Vagina (tissue), 2 donors: ENCODE measurements at regions not wholly inside any gene's neighbourhood (a gene's known extent, or its start where the extent isn't known, plus 50 kb on each side); places are given as distances from the start of the nearest gene placed in this dataset.

Source experiments
- DNase-seq, 2 donors: peaks; one replicate each; pipeline ENCODE4 v3.0.0-alpha.2; 2017; ENCODE audit errors: extremely low spot score in 2 of 2
- H3K27ac ChIP-seq: fragments of 200-600 bp; sonication (generic); one replicate; pipeline ENCODE4 v1.5.1; 2019
- H3K27me3 ChIP-seq: fragments of 200-600 bp; sonication (generic); one replicate; pipeline ENCODE4 v1.5.1; 2019
- H3K36me3 ChIP-seq, 2 donors: fragments of 200-600 bp; sonication (generic); one replicate each; pipeline ENCODE4 v1.5.1; 2017 to 2019
- H3K4me1 ChIP-seq: fragments of 200-600 bp; sonication (generic); one replicate; pipeline ENCODE4 v1.5.1; 2019
- H3K4me3 ChIP-seq, 2 donors: fragments of 200-600 bp; sonication (generic); 1 replicate in 1 of 2; 2 replicates in 1 of 2; pipeline ENCODE4 v1.5.1; 2016 to 2019
- H3K9me3 ChIP-seq: fragments of 200-600 bp; sonication (generic); one replicate; pipeline ENCODE4 v1.5.1; 2019
- POLR2A ChIP-seq, 2 donors: fragments of 450-650 bp; IDR thresholded peaks; one replicate each; pipeline ENCODE4 v1.6.1; 2017; ENCODE audit warnings: antibody characterized with exemption in 2 of 2, mild to moderate bottlenecking in 2 of 2, moderate library complexity in 2 of 2
- POLR2AphosphoS5 ChIP-seq, 2 donors: sonication (generic); formaldehyde crosslinking; IDR thresholded peaks; one replicate each; pipeline ENCODE4 v1.9.0; 2017; ENCODE audit warnings: antibody characterized with exemption in 2 of 2, mild to moderate bottlenecking in 2 of 2, low read depth in 1 of 2; ENCODE audit not compliant: insufficient read depth in 1 of 2
- intact Hi-C: fragments of 100-400 bp; cut with DNase I; formaldehyde crosslinking; loops from one replicate; pipeline ENCODE4 v1.15.1; 2023
- TF ChIP-seq, protein P1 (sequence below), 3 experiments: fragments of 450-650 bp in 2 of 3; fragments of 200-600 bp in 1 of 3; sonication (generic) in 1 of 3; IDR thresholded peaks; one replicate each; pipeline ENCODE4 v1.5.1; 2017 to 2019; ENCODE audit warnings: antibody characterized with exemption in 3 of 3, mild to moderate bottlenecking in 2 of 3, moderate library complexity in 2 of 3

GRCh38 chr11:62067741-62068140, 56.1 kb upstream of the INCENP start:
- Histone ChIP-seq H3K36me3 (no peaks in the 10 kb centered on the region), H3K9me3 (no peaks in the 10 kb centered on the region), H3K27ac (no peak overlapping the region), H3K4me3 (no peak overlapping the region), H3K4me1 (no peaks in the 10 kb centered on the region), H3K27me3 (no peaks in the 10 kb centered on the region)
- TF ChIP-seq, protein P1, sequence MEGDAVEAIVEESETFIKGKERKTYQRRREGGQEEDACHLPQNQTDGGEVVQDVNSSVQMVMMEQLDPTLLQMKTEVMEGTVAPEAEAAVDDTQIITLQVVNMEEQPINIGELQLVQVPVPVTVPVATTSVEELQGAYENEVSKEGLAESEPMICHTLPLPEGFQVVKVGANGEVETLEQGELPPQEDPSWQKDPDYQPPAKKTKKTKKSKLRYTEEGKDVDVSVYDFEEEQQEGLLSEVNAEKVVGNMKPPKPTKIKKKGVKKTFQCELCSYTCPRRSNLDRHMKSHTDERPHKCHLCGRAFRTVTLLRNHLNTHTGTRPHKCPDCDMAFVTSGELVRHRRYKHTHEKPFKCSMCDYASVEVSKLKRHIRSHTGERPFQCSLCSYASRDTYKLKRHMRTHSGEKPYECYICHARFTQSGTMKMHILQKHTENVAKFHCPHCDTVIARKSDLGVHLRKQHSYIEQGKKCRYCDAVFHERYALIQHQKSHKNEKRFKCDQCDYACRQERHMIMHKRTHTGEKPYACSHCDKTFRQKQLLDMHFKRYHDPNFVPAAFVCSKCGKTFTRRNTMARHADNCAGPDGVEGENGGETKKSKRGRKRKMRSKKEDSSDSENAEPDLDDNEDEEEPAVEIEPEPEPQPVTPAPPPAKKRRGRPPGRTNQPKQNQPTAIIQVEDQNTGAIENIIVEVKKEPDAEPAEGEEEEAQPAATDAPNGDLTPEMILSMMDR (IDR thresholded peaks at IDR 0.05): no peak
- no peak for TF ChIP-seq POLR2A (IDR thresholded peaks at IDR 0.05)
- no peak for TF ChIP-seq POLR2AphosphoS5 (IDR thresholded peaks at IDR 0.05; ENCODE audit: insufficient read depth in 1 of 2, low read depth in 1 of 2)
- DNase-seq: no peak
- intact Hi-C loops: no loop called here

GRCh38 chr11:62064221-62064620, 59.6 kb upstream of the INCENP start:
- no peak overlapping the region for H3K27ac ChIP-seq
- DNase-seq: no peak
- no peaks in the 10 kb centered on the region for H3K4me1 ChIP-seq
- H3K27me3 ChIP-seq: no peaks in the 10 kb centered on the region
- intact Hi-C loops: no loop called here
- no peaks in the 10 kb centered on the region for H3K9me3 ChIP-seq
- no peaks in the 10 kb centered on the region for H3K36me3 ChIP-seq
- no peak overlapping the region for H3K4me3 ChIP-seq
- TF ChIP-seq POLR2A (IDR thresholded peaks at IDR 0.05): no peak
- no peak for TF ChIP-seq POLR2AphosphoS5 (IDR thresholded peaks at IDR 0.05; ENCODE audit: insufficient read depth in 1 of 2, low read depth in 1 of 2)
- TF ChIP-seq, protein P1 (IDR thresholded peaks at IDR 0.05): no peak

GRCh38 chr11:62062223-62062861, 61.5 kb upstream of the INCENP start:
- intact Hi-C loops: no loop called here
- no peaks in the 10 kb centered on the region for H3K27me3 ChIP-seq

DNA sequence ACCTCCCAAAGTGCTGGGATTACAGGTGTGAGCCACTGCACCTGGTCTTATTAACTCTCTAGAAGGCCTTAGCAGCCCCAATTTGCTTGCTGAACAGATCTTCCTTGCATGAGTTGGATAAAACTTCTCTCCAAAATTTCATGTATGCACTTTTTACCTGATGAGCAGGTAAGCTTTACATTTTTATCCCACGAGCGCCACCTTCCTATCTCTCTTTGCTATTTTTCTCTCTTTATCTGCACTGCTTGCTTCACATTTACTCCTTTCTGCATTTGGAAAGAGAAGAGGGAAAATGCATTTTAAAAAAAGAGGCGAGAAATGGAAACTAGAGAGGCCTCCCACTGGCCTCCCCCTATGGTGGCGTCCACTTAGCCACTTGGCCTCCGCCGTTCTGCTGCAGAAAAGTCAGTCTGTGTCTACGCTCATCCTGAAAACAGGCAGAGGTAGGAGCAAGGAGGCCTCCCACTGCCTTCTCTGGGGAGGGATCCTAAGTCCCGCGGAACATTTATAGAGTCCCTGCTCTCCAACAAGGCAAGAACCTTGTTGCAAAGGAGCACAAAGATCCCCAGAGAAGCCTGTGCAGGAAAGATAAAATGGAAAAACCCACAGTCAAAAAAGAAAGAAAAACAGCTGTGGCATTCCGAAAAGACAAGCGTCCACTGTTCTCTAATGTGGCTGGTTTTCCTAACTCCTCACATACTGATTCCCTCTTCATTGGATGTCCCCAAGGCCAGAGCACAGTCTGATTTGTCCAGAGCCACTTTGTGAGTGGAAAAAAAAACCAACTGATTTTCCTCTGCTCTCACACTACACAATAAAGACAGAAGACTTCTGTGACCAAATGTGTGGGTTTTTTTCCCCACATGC, 62.2 kb upstream of the INCENP start:
- H3K27ac ChIP-seq: no peak overlapping the region

More at GRCh38 chr11:62062223-62062861, 61.5 kb upstream of the INCENP start:
- TF ChIP-seq POLR2AphosphoS5 (IDR thresholded peaks at IDR 0.05; ENCODE audit: insufficient read depth in 1 of 2, low read depth in 1 of 2) (no peak), POLR2A (IDR thresholded peaks at IDR 0.05) (no peak)
- Histone ChIP-seq H3K4me3 (no peak overlapping the region), H3K27ac (no peak overlapping the region), H3K4me1 (no peaks in the 10 kb centered on the region), H3K36me3 (no peaks in the 10 kb centered on the region), H3K9me3 (no peaks in the 10 kb centered on the region)
- no peak for DNase-seq

GRCh38 chr11:62057069-62057468, 66.7 kb upstream of the INCENP start:
- Histone ChIP-seq H3K9me3 (no peaks in the 10 kb centered on the region), H3K36me3 (no peaks in the 10 kb centered on the region), H3K4me1 (no peaks in the 10 kb centered on the region), H3K4me3 (no peak overlapping the region), H3K27me3 (no peaks in the 10 kb centered on the region), H3K27ac (no peak overlapping the region)
- intact Hi-C loops: no loop called here
- no peak for DNase-seq
- TF ChIP-seq POLR2AphosphoS5 (IDR thresholded peaks at IDR 0.05; ENCODE audit: insufficient read depth in 1 of 2, low read depth in 1 of 2) (no peak), POLR2A (IDR thresholded peaks at IDR 0.05) (no peak)
- TF ChIP-seq, protein P1 (IDR thresholded peaks at IDR 0.05): no peak

More for the DNA sequence above, 62.2 kb upstream of the INCENP start:
- H3K4me3 ChIP-seq: no peak overlapping the region
- DNase-seq: no peak
- H3K9me3 ChIP-seq: no peaks in the 10 kb centered on the region
- no peaks in the 10 kb centered on the region for H3K36me3 ChIP-seq
- TF ChIP-seq POLR2AphosphoS5 (IDR thresholded peaks at IDR 0.05; ENCODE audit: insufficient read depth in 1 of 2, low read depth in 1 of 2): no peak
- TF ChIP-seq POLR2A (IDR thresholded peaks at IDR 0.05): no peak
- TF ChIP-seq, protein P1 (IDR thresholded peaks at IDR 0.05): no peak
- H3K4me1 ChIP-seq: no peaks in the 10 kb centered on the region
- H3K27me3 ChIP-seq: no peaks in the 10 kb centered on the region
- intact Hi-C loops: no loop called here
